H1 (cell line): ENCODE measurements at regions not wholly inside any gene's neighbourhood (a gene's known extent, or its start where the extent isn't known, plus 50 kb on each side); places are given as distances from the start of the nearest gene placed in this dataset.

ENCODE experiments used
- CTCF ChIA-PET: fragments of 300-600 bp; sonication (Branson Sonifier 250); formaldehyde crosslinking; loops from one replicate; lab custom pipeline; 2021; ENCODE audit not compliant: partially characterized antibody; lab: Charles Lee
- POLR2A ChIA-PET: fragments of 300-600 bp; sonication (Branson Sonifier 250); formaldehyde crosslinking; loops from one replicate; lab custom pipeline; 2021; ENCODE audit warnings: inconsistent platforms; ENCODE audit not compliant: partially characterized antibody; lab: Charles Lee
- DNase-seq, 2 experiments: peaks; one replicate each; pipeline versions ENCODE4 v3.0.0 to v3.0.0-alpha.2; 2010 to 2022; ENCODE audit warnings: low spot score in 2 of 2, low read depth in 1 of 2, mixed read lengths in 1 of 2
- FAIRE-seq: peaks from 2 replicates; lab custom pipeline; 2011; peaks lifted over from hg19 to GRCh38; lab: Jason Lieb, UNC
- H2AFZ ChIP-seq: 2 replicates; pipeline ENCODE4 v1.8.1; 2012; ENCODE audit warnings: low read length, inconsistent platforms
- H2AK5ac ChIP-seq: 2 replicates; pipeline ENCODE4 v1.6.1; 2013; ENCODE audit warnings: low read depth, low read length
- H2BK120ac ChIP-seq: replicated peaks from 2 replicates; pipeline ENCODE3; 2013; ENCODE audit warnings: low read depth, low read length, inconsistent platforms
- H2BK12ac ChIP-seq: 2 replicates; pipeline ENCODE4 v1.6.1; 2013; ENCODE audit warnings: low read depth, low read length
- H2BK15ac ChIP-seq: 2 replicates; pipeline ENCODE4 v1.6.1; 2013; ENCODE audit warnings: low read length
- H2BK20ac ChIP-seq: 2 replicates; pipeline ENCODE4 v1.6.1; 2013; ENCODE audit warnings: low read length
- H2BK5ac ChIP-seq: 2 replicates; pipeline ENCODE4 v1.6.1; 2013; ENCODE audit warnings: low read depth, low read length
- H3K14ac ChIP-seq: 2 replicates; pipeline ENCODE4 v1.6.1; 2013; ENCODE audit warnings: inconsistent platforms; ENCODE audit not compliant: insufficient read length
- H3K18ac ChIP-seq: 2 replicates; pipeline ENCODE4 v1.6.1; 2013; ENCODE audit warnings: low read length; ENCODE audit errors: extremely low read depth
- H3K23ac ChIP-seq: 2 replicates; pipeline ENCODE4 v1.6.1; 2013; ENCODE audit warnings: inconsistent platforms; ENCODE audit not compliant: insufficient read length
- H3K23me2 ChIP-seq: 2 replicates; pipeline ENCODE4 v1.6.1; 2013; ENCODE audit warnings: low read depth, low read length
- H3K27ac ChIP-seq: 2 replicates; pipeline ENCODE4 v1.6.1; 2011; ENCODE audit warnings: low read depth, low read length, inconsistent platforms
- H3K27me3 ChIP-seq, 4 experiments: replicated peaks in 1 of 4; 1 replicate in 1 of 4; 2 replicates in 3 of 4; pipeline versions ENCODE4 v1.6.1 to v1.8.1; 2011 to 2013; ENCODE audit warnings: low read length in 3 of 4, mild to moderate bottlenecking in 3 of 4, inconsistent platforms in 2 of 4, mixed read lengths in 2 of 4, moderate library complexity in 1 of 4; ENCODE audit not compliant: control insufficient read depth in 3 of 4, insufficient read depth in 3 of 4; ENCODE audit errors: extremely low read depth in 1 of 4
- H3K36me3 ChIP-seq, 4 experiments: 2 replicates each; pipeline versions ENCODE4 v1.6.1 to v1.8.1; 2011 to 2013; ENCODE audit warnings: mild to moderate bottlenecking in 4 of 4, low read length in 3 of 4, moderate library complexity in 2 of 4, control low read depth in 1 of 4, inconsistent platforms in 1 of 4; ENCODE audit not compliant: insufficient read depth in 4 of 4, control insufficient read depth in 2 of 4
- H3K4ac ChIP-seq: replicated peaks from 2 replicates; pipeline ENCODE3; 2013; ENCODE audit warnings: low read length, low read depth, mixed read lengths, inconsistent platforms; ENCODE audit not compliant: insufficient read length
- H3K4me1 ChIP-seq, 4 experiments: replicated peaks in 1 of 4; 1 replicate in 1 of 4; 2 replicates in 3 of 4; pipeline versions ENCODE4 v1.6.1 to v1.8.1; 2011 to 2013; ENCODE audit warnings: low read length in 3 of 4, inconsistent platforms in 2 of 4, mixed read lengths in 1 of 4; ENCODE audit not compliant: insufficient read depth in 4 of 4, control insufficient read depth in 3 of 4
- H3K4me2 ChIP-seq, 2 experiments: 2 replicates each; pipeline versions ENCODE4 v1.6.1 to v1.8.1; 2011 to 2013; ENCODE audit warnings: low read depth in 2 of 2, low read length in 2 of 2, control low read depth in 1 of 2, inconsistent platforms in 1 of 2, mild to moderate bottlenecking in 1 of 2; ENCODE audit not compliant: insufficient read depth in 1 of 2
- H3K4me3 ChIP-seq, 4 experiments: fragments of 200-600, 300-600 bp in 1 of 4; sonication (generic), shearing (Covaris generic), sonication (Bioruptor Twin) in 1 of 4; 2 replicates each; pipeline versions ENCODE4 v1.5.1 to v1.8.1; 2011 to 2016; ENCODE audit warnings: low read length in 4 of 4, low read depth in 3 of 4, control low read depth in 2 of 4, inconsistent platforms in 2 of 4, mild to moderate bottlenecking in 2 of 4, mixed read lengths in 1 of 4, moderate library complexity in 1 of 4; ENCODE audit not compliant: insufficient read depth in 2 of 4; ENCODE audit errors: extremely low read depth in 1 of 4
- H3K56ac ChIP-seq: replicated peaks from 2 replicates; pipeline ENCODE3; 2013; ENCODE audit warnings: low read depth, mild to moderate bottlenecking, mixed read lengths, low read length, inconsistent platforms; ENCODE audit not compliant: insufficient read length
- H3K79me1 ChIP-seq: 2 replicates; pipeline ENCODE4 v1.6.1; 2013; ENCODE audit warnings: low read depth, low read length, control low read depth
- H3K79me2 ChIP-seq, 2 experiments: 2 replicates each; pipeline versions ENCODE4 v1.6.1 to v1.8.1; 2012 to 2013; ENCODE audit warnings: low read length in 2 of 2, mild to moderate bottlenecking in 2 of 2, inconsistent platforms in 1 of 2; ENCODE audit not compliant: insufficient read depth in 2 of 2, control insufficient read depth in 1 of 2
- H3K9ac ChIP-seq, 4 experiments: replicated peaks in 1 of 4; 1 replicate in 1 of 4; 2 replicates in 3 of 4; pipeline versions ENCODE4 v1.6.1 to v1.8.1; 2011 to 2013; ENCODE audit warnings: low read depth in 3 of 4, low read length in 3 of 4, control low read depth in 2 of 4, mild to moderate bottlenecking in 2 of 4, moderate library complexity in 2 of 4, inconsistent platforms in 1 of 4; ENCODE audit errors: extremely low read depth in 1 of 4
- H3K9me3 ChIP-seq, 2 experiments: 2 replicates each; pipeline versions ENCODE4 v1.6.1 to v1.8.1; 2012 to 2013; ENCODE audit warnings: mild to moderate bottlenecking in 2 of 2, moderate library complexity in 2 of 2, control low read depth in 1 of 2, inconsistent platforms in 1 of 2, low read depth in 1 of 2, low read length in 1 of 2, mixed read lengths in 1 of 2; ENCODE audit not compliant: insufficient read depth in 2 of 2
- H4K20me1 ChIP-seq, 2 experiments: replicated peaks in 1 of 2; 2 replicates each; pipeline versions ENCODE3 to v1.8.1; 2011 to 2013; ENCODE audit warnings: inconsistent platforms in 2 of 2, low read length in 2 of 2, mild to moderate bottlenecking in 1 of 2; ENCODE audit not compliant: insufficient read depth in 2 of 2, control insufficient read depth in 1 of 2
- H4K5ac ChIP-seq: 2 replicates; pipeline ENCODE4 v1.6.1; 2013; ENCODE audit warnings: low read length, low read depth, mixed read lengths, inconsistent platforms; ENCODE audit not compliant: insufficient read length
- H4K8ac ChIP-seq: 2 replicates; pipeline ENCODE4 v1.8.0; 2013; ENCODE audit warnings: mild to moderate bottlenecking, moderate library complexity, low read length, inconsistent platforms; ENCODE audit not compliant: insufficient read depth; ENCODE audit errors: extremely low read depth
- H4K91ac ChIP-seq: replicated peaks from 2 replicates; pipeline ENCODE3; 2013; ENCODE audit warnings: low read length, mixed read lengths, inconsistent platforms; ENCODE audit not compliant: insufficient read length
- CREB1 ChIP-seq: IDR thresholded peaks from 2 replicates; pipeline ENCODE4 v1.6.1; 2012; ENCODE audit warnings: inconsistent platforms
- GTF2F1 ChIP-seq: IDR thresholded peaks from 2 replicates; pipeline ENCODE4 v1.6.1; 2012; ENCODE audit warnings: low read depth, low read length, improper control_type of control experiment, borderline replicate concordance
- JUND ChIP-seq: IDR thresholded peaks from 2 replicates; pipeline ENCODE4 v1.6.1; 2011; ENCODE audit warnings: mild to moderate bottlenecking, improper control_type of control experiment, low read length
- KDM4A ChIP-seq: IDR thresholded peaks from one replicate; pipeline ENCODE4 v1.7.1; 2012; ENCODE audit warnings: low read depth, mild to moderate bottlenecking, moderate library complexity, low read length, inconsistent platforms; ENCODE audit not compliant: severe bottlenecking
- RAD21 ChIP-seq, 2 experiments: IDR thresholded peaks in 1 of 2; conservative IDR thresholded peaks in 1 of 2; 2 replicates each; pipeline ENCODE4 v1.6.1; 2011; ENCODE audit warnings: low read depth in 2 of 2, low read length in 2 of 2, improper control_type of control experiment in 1 of 2, inconsistent platforms in 1 of 2, mild to moderate bottlenecking in 1 of 2, moderate library complexity in 1 of 2
- WGBS, 2 experiments: shearing (Covaris generic) in 1 of 2; methylation state at CpG; one replicate each; pipeline versions ENCODE4 v1.1.6 to v1.1.7; 2013 to 2015; ENCODE audit warnings: low lambda C conversion rate in 2 of 2, mixed read lengths in 2 of 2, inconsistent platforms in 1 of 2, low coverage in 1 of 2, missing lambda C conversion rate in 1 of 2; ENCODE audit not compliant: insufficient replicate concordance in 2 of 2, insufficient coverage in 1 of 2, insufficient read length in 1 of 2; ENCODE audit errors: extremely low coverage in 1 of 2, missing lambda C conversion rate in 1 of 2; 5-methylcytosine and 5-hydroxymethylcytosine counted together
- TF ChIP-seq, protein P1 (sequence below), 3 experiments: IDR thresholded peaks; 1 replicate in 2 of 3; 2 replicates in 1 of 3; pipeline versions ENCODE4 v1.5.1 to v1.6.1; 2011; ENCODE audit warnings: low read length in 3 of 3, mild to moderate bottlenecking in 3 of 3, inconsistent platforms in 2 of 3, low read depth in 1 of 3, moderate library complexity in 1 of 3; ENCODE audit not compliant: insufficient read depth in 1 of 3; ENCODE audit errors: control extremely low read depth in 1 of 3

DNA sequence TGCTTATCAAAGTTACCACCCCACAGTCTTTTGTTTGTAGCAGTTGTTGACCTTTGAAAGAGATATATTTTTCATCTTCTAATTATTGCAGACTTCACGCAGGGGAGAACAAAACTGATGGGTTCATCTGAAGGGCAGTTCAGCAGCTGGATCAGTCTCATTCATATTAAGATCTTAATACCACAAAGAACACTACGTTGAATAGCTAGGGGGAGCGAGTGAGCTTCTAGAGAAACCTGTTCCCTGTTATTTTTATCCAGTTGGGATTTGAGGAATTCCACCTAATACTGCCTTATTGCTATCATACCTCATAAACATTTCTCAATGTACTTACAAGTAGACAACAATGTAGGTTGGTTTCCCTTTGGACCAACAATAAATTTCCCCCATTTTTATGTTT is 306.1 kb upstream of the KIF2B start:
- Histone ChIP-seq H4K5ac (no peak overlapping the region), H3K14ac (no peak overlapping the region), H4K20me1 (no peaks in the 10 kb centered on the region), H2BK20ac (no peak overlapping the region), H3K9me3 (peaks cover 4% of the 10 kb centered on the region in 2 experiments; a peak in 2 of 4 replicates), H3K27ac (no peak overlapping the region), H2BK5ac (no peak overlapping the region), H3K4ac (no peak overlapping the region), H3K27me3 (no peaks in the 10 kb centered on the region), H3K23me2 (no peaks in the 10 kb centered on the region; the same call in 1 of the 2 replicates), H2BK120ac (no peak overlapping the region), H3K4me3 (no peak overlapping the region), H2AK5ac (no peak overlapping the region), H4K91ac (no peak overlapping the region), H3K9ac (no peak overlapping the region), H3K79me1 (no peaks in the 10 kb centered on the region), H2AFZ (no peak overlapping the region), H2BK15ac (no peak overlapping the region), H3K4me2 (no peak overlapping the region), H4K8ac (no peak overlapping the region), H3K79me2 (no peaks in the 10 kb centered on the region), H3K36me3 (no peaks in the 10 kb centered on the region; a peak in 1 of 8 replicates), H3K18ac (no peak overlapping the region), H3K23ac (no peak overlapping the region), H3K4me1 (no peaks in the 10 kb centered on the region), H2BK12ac (no peak overlapping the region), H3K56ac (no peak overlapping the region)
- no peak for TF ChIP-seq GTF2F1
- TF ChIP-seq KDM4A: no peak
- TF ChIP-seq RAD21 (IDR thresholded peaks at IDR 0.05 in 1 of 2, conservative IDR thresholded peaks at IDR 0.05 in 1 of 2; ENCODE audit: low read depth in 2 of 2, low read length in 2 of 2): peak; percentile 65 to 71
- TF ChIP-seq CREB1: no peak
- TF ChIP-seq JUND: no peak
- TF ChIP-seq, protein P1, sequence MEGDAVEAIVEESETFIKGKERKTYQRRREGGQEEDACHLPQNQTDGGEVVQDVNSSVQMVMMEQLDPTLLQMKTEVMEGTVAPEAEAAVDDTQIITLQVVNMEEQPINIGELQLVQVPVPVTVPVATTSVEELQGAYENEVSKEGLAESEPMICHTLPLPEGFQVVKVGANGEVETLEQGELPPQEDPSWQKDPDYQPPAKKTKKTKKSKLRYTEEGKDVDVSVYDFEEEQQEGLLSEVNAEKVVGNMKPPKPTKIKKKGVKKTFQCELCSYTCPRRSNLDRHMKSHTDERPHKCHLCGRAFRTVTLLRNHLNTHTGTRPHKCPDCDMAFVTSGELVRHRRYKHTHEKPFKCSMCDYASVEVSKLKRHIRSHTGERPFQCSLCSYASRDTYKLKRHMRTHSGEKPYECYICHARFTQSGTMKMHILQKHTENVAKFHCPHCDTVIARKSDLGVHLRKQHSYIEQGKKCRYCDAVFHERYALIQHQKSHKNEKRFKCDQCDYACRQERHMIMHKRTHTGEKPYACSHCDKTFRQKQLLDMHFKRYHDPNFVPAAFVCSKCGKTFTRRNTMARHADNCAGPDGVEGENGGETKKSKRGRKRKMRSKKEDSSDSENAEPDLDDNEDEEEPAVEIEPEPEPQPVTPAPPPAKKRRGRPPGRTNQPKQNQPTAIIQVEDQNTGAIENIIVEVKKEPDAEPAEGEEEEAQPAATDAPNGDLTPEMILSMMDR (IDR thresholded peaks at IDR 0.05; ENCODE audit: control extremely low read depth in 1 of 3, insufficient read depth in 1 of 3, low read depth in 1 of 3, low read length in 3 of 3): peak in 2 of 3 experiments; percentile 28 to 46; a peak in 2 of 4 replicates
- FAIRE-seq: no peak
- 20% methylated on average over 3 of the region's 3 CpGs; no CpG with 5 or more reads in 1 of the 2 experiments for WGBS, 2 experiments
- ChIA-PET POLR2A (no interaction called here), CTCF (interaction anchor here (0.6 to 1.6 kb wide), 5 partner anchors 9 to 698 kb away, joined by 3 to 5 read pairs (median 4); no protein-coding TSS in a partner anchor)
- DNase-seq: no peak
